Muscle of leg (tissue), 3 donors: ENCODE measurements at regions not wholly inside any gene's neighbourhood (a gene's known extent, or its start where the extent isn't known, plus 50 kb on each side); places are given as distances from the start of the nearest gene placed in this dataset.
"Not testable (repeated sequence)": the region's sequence is repeated elsewhere in the genome, so short reads cannot be mapped to it uniquely, and the experiment has no call there.

Experiments
- DNase-seq: peaks from one replicate; pipeline ENCODE4 v3.0.0; 2013
- H3K27ac ChIP-seq: one replicate; pipeline ENCODE4 v1.5.1; 2013; ENCODE audit warnings: mild to moderate bottlenecking, low read length, control low read depth
- H3K27me3 ChIP-seq: one replicate; pipeline ENCODE4 v1.6.1; 2013; ENCODE audit warnings: low read length; ENCODE audit not compliant: control insufficient read depth, insufficient read depth
- H3K36me3 ChIP-seq: one replicate; pipeline ENCODE4 v1.6.1; 2013; ENCODE audit warnings: low read length; ENCODE audit not compliant: control insufficient read depth, insufficient read depth
- H3K4me1 ChIP-seq: one replicate; pipeline ENCODE4 v1.6.1; 2013; ENCODE audit warnings: low read length; ENCODE audit not compliant: control insufficient read depth, insufficient read depth
- H3K4me3 ChIP-seq: one replicate; pipeline ENCODE4 v1.5.1; 2013; ENCODE audit warnings: low read length, control low read depth
- H3K9me3 ChIP-seq: replicated peaks from 2 replicates; pipeline ENCODE4 v1.6.1; 2013; ENCODE audit warnings: low read depth, low read length; ENCODE audit not compliant: control insufficient read depth
- WGBS: methylation state at CpG from one replicate; pipeline ENCODE4 v1.1.5; 2013; ENCODE audit warnings: missing lambda C conversion rate; ENCODE audit not compliant: insufficient coverage; 5-methylcytosine and 5-hydroxymethylcytosine counted together

DNA sequence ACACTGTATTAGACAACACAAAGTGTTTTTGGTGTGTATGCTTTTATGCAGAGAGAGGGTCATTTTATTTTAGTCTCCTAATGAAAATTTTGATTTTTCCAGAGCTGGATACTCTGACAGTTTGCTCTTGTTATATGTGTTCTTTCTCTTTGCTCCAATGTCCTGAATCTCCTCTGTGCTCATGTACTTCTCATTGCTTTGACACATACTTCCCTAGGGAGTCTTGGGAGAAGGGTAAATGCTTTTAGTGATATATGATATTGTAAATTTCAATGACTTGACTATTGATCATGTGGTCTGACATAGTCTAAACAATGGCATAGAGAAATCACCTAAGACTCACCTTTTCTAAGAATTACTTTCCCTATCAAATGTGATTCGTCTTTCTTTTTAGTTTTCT, 972.6 kb upstream of the EDIL3 start:
- H3K27me3 ChIP-seq: no peaks in the 10 kb centered on the region
- H3K4me1 ChIP-seq: no peaks in the 10 kb centered on the region
- no peak overlapping the region for H3K27ac ChIP-seq
- DNase-seq: no peak
- WGBS: no CpG with 5 or more reads among the region's 1 CpG
- no peak overlapping the region for H3K4me3 ChIP-seq
- H3K9me3 ChIP-seq: no peaks in the 10 kb centered on the region
- H3K36me3 ChIP-seq: no peaks in the 10 kb centered on the region

DNA sequence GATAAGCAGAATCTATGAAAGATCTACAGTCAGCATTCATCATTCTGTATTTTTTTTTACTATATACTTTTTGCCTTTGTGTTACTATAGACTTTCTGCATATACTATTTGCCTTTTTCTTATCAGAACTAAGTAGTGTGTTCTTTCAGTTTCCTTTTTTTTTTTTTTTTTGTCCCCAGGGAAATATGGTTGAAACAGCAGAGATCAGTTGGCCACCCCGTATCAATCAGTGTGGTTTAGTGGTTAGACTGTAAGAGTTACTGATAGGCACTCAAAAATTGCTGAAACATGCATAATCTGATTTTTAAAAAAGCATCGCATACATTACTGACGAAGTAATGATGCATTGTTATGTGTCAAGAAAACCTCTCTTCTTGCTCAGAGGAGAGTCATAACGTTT, 990.8 kb upstream of the EDIL3 start:
- Histone ChIP-seq H3K4me1 (no peaks in the 10 kb centered on the region), H3K4me3 (no peak overlapping the region), H3K36me3 (no peaks in the 10 kb centered on the region), H3K27ac (no peak overlapping the region), H3K9me3 (no peaks in the 10 kb centered on the region), H3K27me3 (no peaks in the 10 kb centered on the region)
- DNase-seq: no peak
- WGBS: no CpG with 5 or more reads among the region's 4 CpGs

DNA sequence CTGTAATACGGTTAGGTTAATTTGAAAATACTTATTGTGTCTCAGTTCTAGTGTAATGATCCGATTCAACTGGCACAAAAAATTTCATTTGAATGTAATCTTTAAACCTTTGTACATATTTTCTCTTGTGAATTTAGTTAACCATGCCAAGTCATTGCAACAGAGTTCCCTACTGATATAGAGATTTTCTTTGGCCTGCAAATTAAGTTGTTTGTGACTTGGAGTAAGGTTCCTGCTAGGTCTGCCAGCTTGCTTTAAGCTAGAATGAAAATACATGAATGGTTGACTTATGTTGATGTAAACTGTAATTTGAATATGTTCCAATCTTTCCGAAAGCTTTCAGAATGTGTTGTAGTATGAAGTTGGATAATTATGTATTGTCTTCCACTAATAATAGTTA, 1004.1 kb upstream of the EDIL3 start:
- no CpG with 5 or more reads among the region's 3 CpGs for WGBS
- H3K9me3 ChIP-seq: peaks cover 3% of the 10 kb centered on the region
- no peaks in the 10 kb centered on the region for H3K4me1 ChIP-seq
- H3K27me3 ChIP-seq: no peaks in the 10 kb centered on the region
- H3K27ac ChIP-seq: no peak overlapping the region
- H3K4me3 ChIP-seq: no peak overlapping the region
- peak; percentile 1 for DNase-seq
- H3K36me3 ChIP-seq: no peaks in the 10 kb centered on the region

DNA sequence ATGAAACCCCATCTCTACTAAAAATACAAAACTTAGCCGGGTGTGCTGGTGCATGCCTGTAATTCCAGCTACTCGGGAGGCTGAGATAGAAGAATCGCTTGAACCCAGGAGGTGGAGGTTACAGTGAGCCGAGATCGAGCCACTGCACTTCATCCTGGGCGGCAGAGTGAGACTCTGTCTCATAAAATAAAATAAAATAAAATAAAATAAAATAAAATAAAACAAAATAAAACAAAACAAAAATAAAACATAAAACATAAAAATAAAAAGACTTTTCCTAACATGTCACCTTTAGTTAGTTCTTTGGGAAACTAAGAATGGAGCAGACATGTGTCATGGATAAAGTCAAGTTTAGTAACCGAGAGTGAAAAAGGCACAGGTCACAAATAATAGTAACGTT, 1007.6 kb upstream of the EDIL3 start:
- not testable (repeated sequence) for H3K4me3 ChIP-seq, H3K4me1 ChIP-seq, H3K36me3 ChIP-seq, H3K9me3 ChIP-seq, H3K27me3 ChIP-seq, H3K27ac ChIP-seq, DNase-seq
- WGBS: 88% methylated on average over 4 of the region's 8 CpGs

DNA sequence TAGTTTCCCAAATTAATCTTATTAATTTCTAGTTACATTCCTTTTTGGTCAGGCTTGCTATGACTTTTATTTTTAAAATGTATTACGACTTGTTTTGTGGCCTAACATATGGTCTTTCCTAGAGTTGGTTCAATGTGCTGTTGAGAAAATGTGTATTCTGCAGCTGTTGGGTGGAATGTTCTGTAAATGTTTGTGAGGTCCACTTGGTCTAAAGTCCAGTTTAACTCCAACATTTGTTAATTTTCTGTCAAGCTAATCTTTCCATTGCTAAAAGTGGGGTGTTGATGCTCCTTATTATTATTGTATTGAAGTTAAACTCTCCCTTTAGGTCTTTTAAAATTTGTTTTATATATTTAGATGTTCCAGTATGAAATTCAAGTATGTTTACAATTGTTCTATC, 1010.8 kb upstream of the EDIL3 start:
- H3K27me3 ChIP-seq: no peaks in the 10 kb centered on the region
- H3K36me3 ChIP-seq: no peaks in the 10 kb centered on the region
- no peak overlapping the region for H3K27ac ChIP-seq
- H3K9me3 ChIP-seq: no peaks in the 10 kb centered on the region
- no peak for DNase-seq
- WGBS: 63% methylated on average over 1 of the region's 1 CpG
- no peaks in the 10 kb centered on the region for H3K4me1 ChIP-seq
- H3K4me3 ChIP-seq: no peak overlapping the region

DNA sequence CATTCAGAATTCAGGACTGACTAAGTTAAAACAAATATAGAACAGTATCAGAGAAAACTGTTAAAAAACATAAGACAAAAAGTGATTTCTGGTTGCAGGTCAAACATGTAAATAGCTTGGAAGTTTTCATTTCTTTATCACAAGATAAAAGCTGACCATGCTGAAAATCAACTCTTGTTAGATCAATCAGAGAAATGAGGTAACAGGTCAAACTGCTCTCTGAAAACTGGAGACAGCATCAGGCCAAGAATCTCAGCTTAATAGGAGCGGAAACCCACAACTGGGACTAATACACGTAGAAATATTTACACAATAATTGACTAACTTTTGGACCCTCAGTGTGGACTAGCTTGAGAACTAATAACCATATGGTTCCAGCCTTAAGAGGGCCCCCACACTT, 1012.8 kb upstream of the EDIL3 start:
- H3K27me3 ChIP-seq: no peaks in the 10 kb centered on the region
- H3K4me1 ChIP-seq: no peaks in the 10 kb centered on the region
- WGBS: 83% methylated on average over 2 of the region's 2 CpGs
- no peak for DNase-seq
- no peak overlapping the region for H3K4me3 ChIP-seq
- no peak overlapping the region for H3K27ac ChIP-seq
- no peaks in the 10 kb centered on the region for H3K9me3 ChIP-seq
- H3K36me3 ChIP-seq: no peaks in the 10 kb centered on the region

DNA sequence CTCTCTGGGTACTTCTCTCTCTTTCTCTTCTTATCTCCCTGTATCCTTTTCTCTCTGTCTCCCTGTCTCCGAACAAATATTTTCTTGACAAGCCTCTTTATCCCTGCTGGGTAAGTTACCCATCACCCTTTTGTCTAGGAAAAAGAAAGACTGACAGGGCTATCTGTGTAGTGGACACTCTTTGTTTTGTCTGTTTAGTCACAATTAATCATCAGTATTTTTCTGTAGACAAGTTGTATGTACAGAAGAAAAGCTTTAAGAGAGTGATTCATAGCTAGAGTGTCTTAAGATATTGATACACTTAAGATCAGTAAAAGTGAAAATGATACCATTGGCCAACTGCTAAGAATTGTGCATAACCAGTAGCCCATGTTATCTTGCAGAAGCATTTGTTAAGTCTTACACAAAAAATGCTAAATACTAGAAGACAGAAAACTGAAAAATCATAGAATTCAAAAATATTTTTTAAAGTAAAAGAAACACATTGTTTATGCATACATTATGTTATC, 1043.8 kb upstream of the EDIL3 start:
- no peaks in the 10 kb centered on the region for H3K27me3 ChIP-seq
- peaks cover 9% of the 10 kb centered on the region for H3K9me3 ChIP-seq
- whole genome bisulfite sequencing: no CpG with 5 or more reads among the region's 1 CpG
- no peak for DNase-seq
- H3K4me1 ChIP-seq: no peaks in the 10 kb centered on the region
- H3K4me3 ChIP-seq: no peak overlapping the region
- no peak overlapping the region for H3K27ac ChIP-seq
- H3K36me3 ChIP-seq: no peaks in the 10 kb centered on the region

DNA sequence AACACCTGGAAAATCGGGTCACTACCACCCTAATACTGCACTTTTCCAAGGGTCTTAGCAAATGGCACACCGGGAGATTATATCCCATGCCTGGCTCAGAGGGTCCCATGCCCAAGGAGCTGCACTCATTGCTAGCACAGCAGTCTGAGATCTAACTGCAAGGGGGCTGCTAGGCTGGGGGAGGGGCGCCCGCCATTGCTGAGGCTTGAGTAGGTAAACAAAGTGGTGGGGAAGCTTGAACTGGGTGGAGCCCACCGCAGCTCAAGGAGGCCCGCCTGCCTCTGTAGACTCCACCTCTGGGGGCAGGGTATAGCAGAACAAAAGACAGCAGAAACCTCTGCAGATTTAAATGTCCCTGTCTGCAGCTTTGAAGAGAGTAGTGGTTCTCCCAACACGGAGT, 1047.0 kb upstream of the EDIL3 start:
- not testable (repeated sequence) for H3K4me3 ChIP-seq, H3K9me3 ChIP-seq, H3K36me3 ChIP-seq, DNase-seq, H3K27me3 ChIP-seq, H3K4me1 ChIP-seq, H3K27ac ChIP-seq
- 86% methylated on average over 4 of the region's 7 CpGs for WGBS

DNA sequence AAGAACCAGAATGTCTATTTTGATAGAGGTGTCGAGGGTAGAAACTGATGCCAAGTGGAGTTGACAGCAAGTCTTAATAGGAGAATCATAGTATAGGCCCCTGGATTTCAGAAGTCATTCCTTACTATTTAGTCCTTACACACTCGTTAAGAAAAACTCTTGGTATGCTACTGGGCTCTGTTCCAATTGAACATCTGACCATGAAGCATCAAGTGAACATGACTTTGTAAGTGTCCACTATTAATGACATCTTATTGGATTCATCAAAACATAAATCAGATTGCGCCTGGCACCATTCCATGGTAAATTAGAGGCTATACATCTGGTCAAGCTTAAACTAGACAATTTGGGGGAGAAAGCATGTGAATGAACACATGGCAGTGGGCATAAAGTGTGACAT, 1056.5 kb upstream of the EDIL3 start:
- Histone ChIP-seq H3K9me3 (no peaks in the 10 kb centered on the region), H3K4me1 (no peaks in the 10 kb centered on the region), H3K27me3 (no peaks in the 10 kb centered on the region), H3K27ac (no peak overlapping the region), H3K4me3 (no peak overlapping the region), H3K36me3 (no peaks in the 10 kb centered on the region)
- WGBS: no CpG with 5 or more reads among the region's 3 CpGs
- DNase-seq: peak; percentile 9

DNA sequence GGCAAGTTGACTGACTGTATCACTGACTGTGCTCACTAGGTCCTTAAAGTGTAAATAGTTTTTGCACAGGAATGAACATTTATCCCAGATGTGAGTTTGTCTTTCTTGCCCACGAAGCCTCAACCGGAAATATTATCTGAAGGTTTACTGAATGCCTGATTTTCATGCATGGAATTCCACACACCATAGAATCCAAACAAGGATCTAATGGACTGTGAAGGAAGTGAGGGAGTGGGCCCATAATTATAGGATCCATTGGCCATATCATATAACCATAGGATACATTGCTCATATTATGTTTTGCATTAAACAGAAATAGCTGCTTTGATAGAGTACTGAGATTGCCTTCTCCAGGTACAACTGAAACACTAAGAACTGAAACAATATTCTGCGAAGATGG, 1057.2 kb upstream of the EDIL3 start:
- Histone ChIP-seq H3K9me3 (no peaks in the 10 kb centered on the region), H3K4me1 (no peaks in the 10 kb centered on the region), H3K36me3 (no peaks in the 10 kb centered on the region), H3K27ac (no peak overlapping the region), H3K4me3 (no peak overlapping the region), H3K27me3 (no peaks in the 10 kb centered on the region)
- no peak for DNase-seq
- no CpG with 5 or more reads among the region's 3 CpGs for WGBS

DNA sequence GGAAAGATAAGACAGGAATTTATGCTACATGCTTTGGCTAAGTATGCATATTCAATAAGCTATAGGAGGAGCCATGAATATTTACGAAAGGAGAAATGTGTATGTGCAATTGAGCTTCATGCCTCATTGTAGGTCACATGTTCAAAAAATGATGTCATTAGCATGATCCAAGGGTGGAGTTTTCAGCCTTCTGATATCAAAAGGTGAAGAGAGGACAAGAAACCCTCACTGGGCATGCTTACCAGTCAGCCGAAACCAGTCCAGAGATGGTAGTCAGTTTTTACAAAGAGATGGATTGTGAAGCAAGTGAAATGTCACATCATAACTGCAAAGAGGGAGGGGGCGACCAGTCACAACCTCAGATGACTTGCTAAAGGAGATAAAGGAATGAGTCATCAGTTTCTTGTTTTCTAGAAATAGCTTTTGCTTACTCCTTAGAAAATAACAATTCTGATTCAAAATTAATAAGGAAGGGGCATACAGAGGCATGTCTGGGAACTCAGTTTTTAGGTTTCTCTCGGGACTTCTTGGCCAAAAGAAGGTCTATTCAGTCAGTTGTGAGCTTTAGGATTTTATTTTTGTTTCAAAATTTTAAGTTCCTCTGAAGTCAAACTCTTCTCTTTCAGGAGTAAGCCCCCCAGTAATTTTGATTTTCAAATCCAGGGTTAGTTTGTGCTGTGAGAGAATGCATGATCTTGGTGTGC, 1067.8 kb upstream of the EDIL3 start:
- 91% methylated on average over 3 of the region's 4 CpGs for WGBS
- H3K27me3 ChIP-seq: no peaks in the 10 kb centered on the region
- H3K27ac ChIP-seq: no peak overlapping the region
- no peak overlapping the region for H3K4me3 ChIP-seq
- no peak for DNase-seq
- no peaks in the 10 kb centered on the region for H3K4me1 ChIP-seq
- H3K9me3 ChIP-seq: no peaks in the 10 kb centered on the region
- no peaks in the 10 kb centered on the region for H3K36me3 ChIP-seq
